Urothelium cell line (cell line): ENCODE measurements at regions not wholly inside any gene's neighbourhood (a gene's known extent, or its start where the extent isn't known, plus 50 kb on each side); places are given as distances from the start of the nearest gene placed in this dataset.
A peak's percentile ranks its signal among the peaks of the same experiment; 100 is the strongest.
"Not testable (repeated sequence)": the region's sequence is repeated elsewhere in the genome, so short reads cannot be mapped to it uniquely, and the experiment has no call there.

Experiments
- DNase-seq: peaks from one replicate; pipeline ENCODE4 v3.0.0; 2011; ENCODE audit warnings: low spot score, mixed read lengths
- FAIRE-seq: peaks from 2 replicates; lab custom pipeline; 2011; peaks lifted over from hg19 to GRCh38; lab: Jason Lieb, UNC

DNA sequence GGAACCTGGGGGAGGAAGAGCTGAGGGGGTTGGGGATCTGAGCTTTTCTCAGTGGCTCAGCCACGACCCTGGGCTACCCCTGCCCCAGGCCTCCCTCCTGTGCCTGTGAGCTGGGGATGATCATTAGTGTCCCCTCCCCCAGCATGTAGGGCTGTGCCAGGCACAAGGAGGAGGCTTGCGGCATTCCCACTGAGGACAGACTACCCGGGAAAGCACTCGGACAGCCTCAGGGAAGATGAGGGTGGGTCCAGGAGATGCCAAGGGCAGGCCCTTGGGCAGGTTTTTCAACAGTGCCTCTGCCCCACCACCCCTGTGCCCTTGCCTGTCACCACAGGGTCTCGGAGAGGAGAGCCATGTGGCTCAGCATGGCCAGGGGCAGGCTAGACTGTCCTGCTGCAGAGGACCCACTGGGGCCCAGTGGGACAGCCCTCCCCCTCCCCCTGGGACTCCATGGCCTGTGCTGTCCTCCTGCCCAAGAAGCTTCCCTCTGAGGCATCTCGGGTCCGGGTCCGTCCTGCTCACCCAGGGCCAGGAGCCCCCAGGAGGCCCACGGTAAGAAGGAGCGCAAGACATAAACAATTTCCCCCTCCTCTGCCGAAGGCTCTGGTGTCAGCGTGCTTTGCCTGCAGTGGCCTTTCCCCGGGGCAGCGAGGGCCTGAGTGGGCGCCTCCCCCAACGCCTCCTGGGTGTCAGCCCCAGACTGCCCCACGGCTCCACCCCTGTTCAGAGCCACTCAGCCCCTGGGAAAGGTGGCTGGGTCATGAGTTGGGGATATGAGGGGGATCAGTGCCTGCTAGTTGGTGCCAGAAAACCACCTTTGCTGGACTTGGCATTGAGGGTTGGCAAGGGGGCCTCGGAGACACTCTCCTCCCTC is 192.5 kb downstream of the GOLGA6L6 start:
- peak; percentile 63 for FAIRE-seq
- no peak for DNase-seq

DNA sequence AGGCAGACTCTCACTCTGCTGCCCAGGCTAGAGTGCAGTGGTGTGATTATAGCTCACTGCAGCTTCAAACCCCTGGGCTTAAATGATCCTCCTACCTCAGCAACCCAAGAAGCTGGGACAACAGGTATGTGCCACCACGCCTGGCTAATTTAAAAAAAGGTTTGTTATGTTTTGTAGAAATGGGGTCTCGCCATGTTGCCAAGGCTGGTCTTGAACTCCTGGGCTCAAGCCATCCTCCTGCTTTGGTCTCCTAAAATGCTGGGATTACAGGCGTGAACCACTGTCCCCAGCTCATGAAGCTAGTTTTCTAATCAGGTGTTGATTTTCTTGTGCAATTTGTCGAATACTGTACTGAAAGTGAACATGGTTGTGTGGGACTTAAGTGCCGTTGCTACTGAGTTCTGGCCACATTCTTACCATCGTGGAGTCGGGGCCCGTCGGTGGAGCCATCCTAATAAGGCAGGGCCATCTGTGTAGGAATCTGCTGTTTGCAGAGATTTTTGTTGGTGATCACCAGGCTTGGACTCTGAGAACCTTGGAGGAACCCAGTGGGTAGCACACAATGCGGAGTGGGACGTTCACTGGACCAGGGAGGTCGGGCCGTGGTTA is 193.2 kb downstream of the GOLGA6L6 start:
- DNase-seq (no peak), FAIRE-seq (peak; percentile 90)

DNA sequence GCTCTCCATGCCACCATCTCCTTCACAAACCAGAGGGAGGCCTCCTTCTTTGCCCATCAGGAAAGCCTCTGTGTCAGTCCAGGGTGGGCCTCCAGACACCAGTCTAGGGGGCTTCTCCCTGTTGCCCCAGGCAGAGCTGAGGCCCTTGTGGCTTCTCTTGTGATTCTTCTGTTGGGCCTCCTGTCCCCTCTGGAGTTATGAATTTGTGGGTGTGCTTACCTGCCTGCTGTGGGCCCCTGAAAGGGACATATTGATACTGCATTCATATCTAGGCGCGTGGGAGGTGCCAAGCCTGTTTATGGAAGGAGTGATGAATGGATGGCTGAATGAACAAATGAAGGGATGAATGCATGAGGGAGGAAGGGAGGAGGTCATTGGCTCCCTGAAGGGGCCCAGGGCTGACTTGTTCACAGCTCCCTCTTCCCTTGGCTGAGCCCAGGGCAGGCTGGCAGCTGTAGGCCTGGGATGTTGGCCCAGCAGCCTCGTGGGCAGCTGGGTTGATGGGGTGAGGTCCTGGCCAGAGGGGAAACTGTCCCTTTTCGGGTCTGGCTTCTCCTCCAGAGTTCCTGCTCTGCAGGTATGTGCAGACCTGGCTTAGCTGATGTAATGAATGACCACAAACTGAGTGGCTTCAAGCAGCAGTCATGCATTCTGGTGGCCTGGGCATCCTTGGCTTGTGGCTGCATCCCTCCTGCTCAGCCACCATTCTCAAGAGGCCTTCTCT is 195.4 kb downstream of the GOLGA6L6 start:
- FAIRE-seq = peak; percentile 68
- DNase-seq = peak; percentile 6

DNA sequence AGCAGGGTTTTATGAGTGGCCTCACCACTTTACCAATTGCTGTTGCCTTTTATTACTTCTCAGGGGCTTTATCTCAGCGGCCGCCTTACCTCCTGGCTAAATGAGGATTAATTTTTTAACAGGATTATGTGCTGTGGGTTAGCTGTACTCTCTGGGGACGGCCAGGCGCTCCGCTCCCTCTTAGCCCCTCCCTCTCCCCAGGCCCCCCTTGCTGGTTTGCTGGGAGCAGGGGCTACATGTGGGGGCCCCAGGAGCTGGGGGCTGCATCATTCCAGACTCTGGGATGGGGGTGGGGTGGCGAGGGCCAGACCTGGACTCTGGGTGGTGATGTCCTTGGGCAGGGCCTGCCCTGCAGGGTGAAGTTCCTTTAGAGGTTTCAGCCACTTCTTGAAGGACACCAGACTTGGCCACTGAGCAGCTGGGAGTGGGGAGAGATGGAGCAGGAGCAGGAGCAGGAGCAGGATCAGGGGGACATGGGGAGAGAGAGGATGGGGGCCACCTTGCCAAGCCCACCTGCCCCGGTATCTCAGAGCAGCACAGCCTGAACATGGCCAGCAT is 196.1 kb downstream of the GOLGA6L6 start:
- no peak for FAIRE-seq
- peak; percentile 10 for DNase-seq

DNA sequence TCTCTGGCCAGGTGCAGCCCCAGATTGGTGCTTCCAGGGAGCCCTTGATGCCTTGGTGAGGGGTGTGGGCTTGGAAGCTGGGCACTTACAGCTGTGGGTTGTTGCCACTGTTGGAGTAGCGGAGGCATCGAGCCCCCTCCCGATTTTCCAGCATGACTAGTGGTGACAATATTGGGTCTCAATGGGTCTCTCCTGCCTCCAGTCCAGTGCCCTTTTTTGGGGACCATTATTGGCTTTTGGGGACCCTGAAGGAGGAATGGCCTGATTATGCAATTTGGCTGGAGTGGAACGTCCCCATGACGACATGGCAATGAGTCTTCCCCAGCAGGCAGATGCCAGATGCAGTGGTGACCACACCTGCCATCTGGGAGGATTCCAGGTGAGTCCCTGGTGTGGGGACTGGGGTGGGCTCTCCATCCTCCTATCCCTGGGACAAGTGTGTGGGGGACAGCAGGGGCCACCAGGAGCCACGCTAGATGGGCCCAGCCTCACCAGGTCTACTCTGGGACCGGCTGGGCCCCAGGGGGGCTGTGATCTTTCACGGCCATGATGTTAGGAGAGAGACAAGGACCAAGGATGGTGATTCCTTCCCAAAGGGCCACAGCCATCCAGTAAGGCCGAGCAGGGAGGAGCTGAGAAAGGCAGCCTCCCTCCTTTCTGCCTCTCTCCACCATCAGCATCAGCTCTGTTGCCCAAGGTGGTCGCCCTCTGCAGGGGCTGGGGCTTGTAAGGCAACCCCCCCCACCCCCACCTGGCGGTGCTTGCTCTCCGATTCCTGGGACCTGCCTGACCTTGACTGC is 196.8 kb downstream of the GOLGA6L6 start:
- peak; percentile 11 for DNase-seq
- FAIRE-seq = no peak

DNA sequence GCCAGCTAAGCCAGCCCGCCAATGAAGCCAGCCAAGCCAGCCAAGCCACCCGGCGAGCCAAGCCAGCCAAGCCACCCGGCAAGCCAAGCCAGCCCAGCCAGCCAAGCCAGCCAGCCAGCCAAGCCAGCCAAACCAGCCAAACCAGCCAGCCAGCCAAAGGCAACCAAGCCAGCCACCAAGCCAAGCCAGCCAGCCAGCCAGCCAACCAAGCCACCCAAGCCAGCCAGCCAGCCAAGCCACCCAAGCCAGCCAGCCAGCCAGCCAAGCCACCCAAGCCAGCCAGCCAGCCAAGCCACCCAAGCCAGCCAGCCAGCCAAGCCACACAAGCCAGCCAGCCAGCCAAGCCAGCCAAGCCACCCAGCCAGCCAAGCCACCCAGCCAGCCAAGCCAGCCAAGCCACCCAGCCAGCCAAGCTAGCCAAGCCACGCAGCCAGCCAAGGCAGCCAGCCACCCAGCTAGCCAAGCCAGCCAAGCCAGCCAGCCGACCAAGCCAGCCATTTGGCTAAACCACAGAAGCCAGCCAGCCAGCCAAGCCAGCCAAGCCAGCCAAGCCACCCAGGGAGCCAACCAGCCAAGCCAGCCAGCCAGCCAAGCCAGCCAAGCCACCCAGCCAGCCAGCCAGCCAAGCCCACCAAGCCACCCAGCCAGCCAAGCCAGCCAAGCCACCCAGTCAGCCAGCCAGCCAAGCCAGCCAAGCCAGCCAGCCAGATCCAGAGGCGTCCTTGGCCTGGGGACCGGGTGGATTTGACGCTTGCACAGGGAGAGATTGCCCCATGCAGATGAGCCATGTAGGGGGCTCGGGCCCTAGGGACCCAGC is 198.0 kb downstream of the GOLGA6L6 start:
- DNase-seq = peak; percentile 4
- FAIRE-seq = peak; percentile 50

DNA sequence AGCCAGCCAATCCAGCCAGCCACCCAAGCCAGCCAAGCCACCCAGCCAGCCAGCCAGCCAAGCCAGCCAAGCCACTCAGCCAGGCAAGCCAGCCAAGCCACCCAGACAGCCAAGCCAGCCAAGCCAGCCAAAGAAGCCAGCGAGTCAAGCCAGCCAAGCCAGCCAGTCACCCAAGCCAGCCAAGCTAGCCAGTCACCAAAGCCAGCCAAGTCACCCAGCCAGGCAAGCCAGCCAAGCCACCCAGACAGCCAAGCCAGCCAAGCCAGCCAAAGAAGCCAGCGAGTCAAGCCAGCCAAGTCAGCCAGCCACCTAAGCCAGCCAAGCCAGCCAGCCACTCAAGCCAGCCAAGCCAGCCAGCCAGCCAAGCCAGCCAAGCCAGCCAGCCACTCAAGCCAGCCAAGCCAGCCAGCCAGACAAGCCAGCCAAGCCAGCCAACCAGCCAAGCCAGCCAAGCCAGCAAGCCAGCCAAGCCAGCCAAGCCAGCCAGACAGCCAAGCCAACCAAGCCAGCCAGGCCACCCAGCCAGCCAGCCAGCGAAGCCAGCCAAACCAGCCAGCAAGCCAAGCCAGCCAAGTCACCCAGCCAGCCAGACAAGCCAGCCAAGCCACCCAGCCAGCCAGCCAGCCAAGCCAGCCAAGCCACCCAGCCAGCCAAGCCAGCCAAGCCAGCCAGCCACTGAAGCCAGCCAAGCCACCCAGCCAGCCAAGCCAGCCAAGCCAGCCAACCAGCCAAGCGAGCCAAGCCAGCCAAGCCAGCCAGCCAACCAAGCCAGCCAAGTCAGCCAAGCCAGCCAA is 198.8 kb downstream of the GOLGA6L6 start:
- FAIRE-seq, DNase-seq: not testable (repeated sequence)

DNA sequence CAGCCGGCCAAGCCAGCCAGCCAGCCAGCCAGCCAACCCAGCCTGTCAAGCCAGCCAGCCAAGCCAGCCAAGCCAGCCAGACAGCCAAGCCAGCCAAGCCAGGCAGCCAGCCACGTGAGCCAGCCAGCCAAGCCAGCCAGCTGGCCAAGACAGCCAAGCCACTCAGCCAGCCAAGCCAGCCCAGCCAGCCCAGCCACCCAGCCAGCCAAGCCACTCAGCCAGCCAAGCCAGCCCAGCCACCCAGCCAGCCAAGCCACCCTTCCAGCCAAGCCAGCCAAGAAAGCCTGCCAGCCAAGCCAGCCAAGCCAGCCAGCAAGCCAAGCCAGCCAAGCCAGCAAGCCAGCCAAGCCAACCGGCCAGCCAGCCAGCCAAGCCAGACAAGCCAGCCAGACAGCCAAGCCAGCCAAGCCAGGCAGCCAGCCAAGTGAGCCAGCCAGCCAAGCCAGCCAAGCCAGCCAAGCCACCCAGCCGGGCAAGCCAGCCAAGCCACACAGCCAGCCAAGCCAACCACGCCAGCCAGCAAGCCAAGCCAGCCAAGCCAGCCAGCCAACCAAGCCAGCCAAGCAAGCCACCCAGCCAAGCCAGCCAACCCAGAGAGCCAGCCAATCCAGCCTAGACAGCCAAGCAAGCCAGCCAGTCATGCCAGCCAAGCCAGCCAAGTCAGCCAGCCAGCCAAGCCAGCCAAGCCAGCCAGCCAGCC is 199.5 kb downstream of the GOLGA6L6 start:
- FAIRE-seq = no peak

DNA sequence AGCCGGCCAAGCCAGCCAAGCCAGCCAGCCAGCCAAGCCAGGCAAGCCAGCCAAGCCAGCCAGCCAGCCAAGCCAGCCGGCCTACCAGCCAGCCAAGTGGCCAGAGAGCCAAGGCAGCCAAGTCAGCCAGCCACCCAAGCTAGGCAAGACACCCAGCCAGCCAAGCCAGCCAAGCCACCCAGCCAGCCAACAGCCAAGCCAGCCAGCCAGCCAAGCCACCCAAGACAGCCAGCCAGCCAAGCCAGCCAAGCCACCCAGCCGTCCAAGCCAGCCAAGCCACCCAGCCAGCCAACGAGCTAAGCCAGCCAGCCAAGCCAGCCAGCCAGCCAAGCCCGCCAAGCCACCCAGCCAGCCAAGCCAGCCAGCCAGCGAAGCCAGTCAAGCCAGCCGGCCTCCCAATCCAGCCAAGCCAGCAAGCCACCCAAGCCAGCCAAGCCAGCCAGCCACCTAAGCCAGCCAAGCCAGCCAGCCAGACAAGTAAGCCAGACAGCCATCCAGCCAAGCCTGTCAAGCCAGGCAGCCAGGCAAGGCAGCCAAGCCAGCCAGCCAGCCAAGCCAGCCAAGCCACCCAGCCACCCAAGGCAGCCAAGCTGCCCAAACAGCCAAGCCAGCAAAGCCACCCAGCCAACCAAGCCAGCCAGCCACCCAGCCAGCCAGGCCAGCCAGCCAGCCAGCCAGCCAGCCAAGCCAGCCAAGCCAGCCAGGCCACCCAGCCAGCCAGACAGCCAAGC is 200.5 kb downstream of the GOLGA6L6 start:
- peak; percentile 99 for FAIRE-seq

More for the DNA sequence above, 199.5 kb downstream of the GOLGA6L6 start:
- DNase-seq = peak; percentile 29

DNA sequence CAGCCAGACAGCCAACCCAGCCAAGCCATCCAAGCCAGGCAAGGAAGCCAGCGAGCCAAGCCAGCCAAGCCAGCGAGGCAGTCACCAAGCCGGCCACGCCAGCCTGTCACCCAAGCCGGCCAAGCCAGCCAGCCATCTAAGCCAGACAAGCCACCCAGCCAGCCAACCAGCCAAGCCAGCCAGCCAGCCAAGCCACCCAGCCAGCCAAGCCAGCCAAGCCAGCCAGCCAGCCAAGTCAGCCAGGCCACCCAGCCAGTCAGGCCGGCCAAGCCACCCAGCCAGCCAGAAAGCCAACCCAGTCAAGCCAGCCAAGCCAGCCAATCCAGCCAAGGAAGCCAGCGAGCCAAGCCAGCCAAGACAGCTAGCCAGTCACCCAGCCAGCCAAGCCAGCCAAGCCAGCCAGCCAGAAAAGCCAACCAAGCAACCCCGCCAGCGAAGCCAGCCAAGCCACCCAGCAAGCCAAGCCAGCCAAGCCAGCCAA is 201.2 kb downstream of the GOLGA6L6 start:
- DNase-seq (peak; percentile 32), FAIRE-seq (no peak)

More for the DNA sequence above, 200.5 kb downstream of the GOLGA6L6 start:
- DNase-seq = peak; percentile 35

DNA sequence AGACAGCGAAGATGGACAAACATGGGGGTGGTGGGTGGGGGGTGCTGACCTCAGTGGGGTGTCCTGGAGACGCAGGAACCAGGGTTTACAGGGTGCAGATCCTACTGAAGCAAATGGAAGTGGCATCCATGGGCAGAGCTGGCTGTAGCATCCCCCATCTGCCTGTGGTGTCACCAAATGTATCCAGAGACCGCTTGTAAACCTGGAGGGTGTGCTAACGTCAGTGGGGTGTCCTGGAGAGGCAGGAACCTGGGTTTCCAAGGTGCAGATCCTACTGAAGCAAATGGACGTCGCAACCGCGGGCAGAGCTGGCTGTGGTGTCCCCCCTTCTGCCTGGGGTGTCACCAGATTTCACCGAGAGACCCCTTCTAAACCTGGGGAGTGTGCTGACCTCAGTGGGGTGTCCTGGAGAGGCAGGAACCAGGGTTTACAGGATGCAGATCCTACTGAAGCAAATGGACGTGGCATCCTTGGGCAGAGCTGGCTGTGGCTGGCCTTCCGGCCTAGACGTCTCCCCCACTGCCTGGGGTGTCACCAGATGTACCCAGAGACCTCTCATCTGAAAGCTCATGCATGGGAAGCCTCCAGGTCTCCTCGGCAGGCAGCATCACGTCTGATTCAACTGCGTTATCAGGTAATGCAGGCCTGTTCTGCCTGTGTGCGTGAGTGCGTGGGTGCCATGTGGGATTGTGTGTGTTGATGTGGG is 202.4 kb downstream of the GOLGA6L6 start:
- DNase-seq, FAIRE-seq: not testable (repeated sequence)

DNA sequence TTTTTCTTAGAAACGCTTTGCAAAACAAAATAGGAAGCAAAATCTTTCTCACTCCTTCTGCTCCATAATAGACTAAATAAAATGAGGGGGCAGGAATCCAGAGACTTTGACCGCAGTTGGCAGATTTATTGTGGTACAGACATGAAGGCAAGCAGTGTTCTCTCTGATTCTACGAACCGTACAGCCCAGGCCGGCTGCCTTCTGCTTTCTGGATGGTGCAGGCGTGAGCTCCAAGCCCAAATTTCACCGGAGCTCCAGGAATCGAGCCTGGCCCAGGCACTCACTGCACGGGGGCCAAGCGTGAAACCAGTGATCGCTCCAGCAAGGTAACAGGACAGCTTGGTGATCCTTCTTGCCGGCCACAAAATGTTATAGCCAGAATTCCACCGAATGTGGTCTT is 202.9 kb downstream of the GOLGA6L6 start:
- not testable (repeated sequence) for FAIRE-seq, DNase-seq

DNA sequence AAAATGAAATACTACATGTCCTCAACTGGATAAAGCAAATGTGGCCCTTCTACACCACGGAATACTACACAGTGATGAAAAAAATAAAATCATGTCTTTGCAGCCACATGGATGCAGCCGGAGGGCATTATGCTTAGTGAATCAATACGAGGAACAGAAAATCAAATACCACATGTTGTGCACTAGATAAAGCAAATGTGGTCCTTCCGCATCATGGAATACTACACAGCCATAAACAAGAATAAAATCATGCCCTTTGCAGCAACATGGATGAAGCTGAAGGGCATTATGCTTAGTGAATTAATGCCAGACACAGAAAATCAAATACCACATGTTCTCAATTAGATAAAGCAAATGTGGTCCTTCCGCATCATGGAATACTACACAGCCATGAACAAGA is 204.4 kb downstream of the GOLGA6L6 start:
- not testable (repeated sequence) for DNase-seq, FAIRE-seq

DNA sequence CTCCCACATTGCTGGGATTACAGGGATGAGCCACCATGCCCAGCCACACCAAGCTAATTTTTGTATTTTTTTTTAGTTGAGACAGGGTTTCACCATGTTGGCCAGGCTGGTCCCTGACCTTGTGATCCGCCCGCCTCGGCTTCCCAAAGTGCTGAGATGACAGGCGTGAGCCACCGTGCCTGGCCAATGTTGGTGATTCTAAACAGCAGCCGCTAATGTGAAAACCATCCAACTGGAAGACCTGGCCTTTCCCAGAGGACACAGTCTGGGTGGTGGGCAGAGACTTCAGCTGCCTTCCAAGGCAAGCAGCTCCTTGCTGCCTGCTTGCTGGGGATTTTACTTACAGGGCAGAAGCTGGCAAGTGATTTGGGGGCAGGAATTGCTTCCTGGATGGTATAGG is 207.1 kb downstream of the GOLGA6L6 start:
- FAIRE-seq, DNase-seq: not testable (repeated sequence)

DNA sequence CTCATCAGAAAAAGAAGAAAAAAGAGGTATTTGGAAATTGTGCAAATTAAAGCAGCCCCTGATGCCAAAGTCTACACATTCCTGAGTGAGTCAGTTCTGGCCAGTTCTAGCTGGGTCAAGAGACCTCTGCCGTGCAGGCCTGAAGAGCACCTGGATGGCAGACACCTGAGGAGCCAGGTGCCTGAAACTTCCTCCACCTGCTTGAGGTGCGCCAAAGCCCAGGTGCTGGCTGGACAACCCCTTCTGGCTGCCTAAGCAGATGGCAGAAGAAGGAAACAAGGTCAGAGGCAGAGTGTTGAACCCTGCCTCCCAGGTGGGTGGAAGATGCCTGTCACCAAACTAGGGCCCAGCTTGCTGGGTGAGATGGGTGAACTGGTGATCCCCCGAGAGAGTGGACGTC is 215.8 kb downstream of the GOLGA6L6 start:
- DNase-seq, FAIRE-seq: not testable (repeated sequence)

DNA sequence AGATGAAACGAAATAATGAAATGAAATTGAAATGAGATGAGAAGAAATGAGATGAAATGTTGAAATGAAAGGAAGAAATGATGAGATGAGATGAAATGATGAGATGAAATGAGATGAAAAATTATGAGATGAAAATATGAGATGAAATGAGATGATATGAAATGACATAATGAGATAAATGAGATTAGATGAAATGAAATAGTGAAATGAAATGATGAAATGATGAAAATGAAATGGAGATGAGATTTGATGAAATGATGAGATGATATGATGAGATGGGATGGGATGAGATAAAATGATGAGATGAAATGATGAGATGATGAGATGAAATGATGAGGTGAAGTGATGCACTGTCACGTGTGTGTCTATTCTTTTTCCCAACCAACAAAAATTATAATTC is 224.5 kb downstream of the GOLGA6L6 start:
- not testable (repeated sequence) for FAIRE-seq, DNase-seq
